22Rv1 (cell line): ENCODE measurements at regions not wholly inside any gene's neighbourhood (a gene's known extent, or its start where the extent isn't known, plus 50 kb on each side); places are given as distances from the start of the nearest gene placed in this dataset.

ENCODE experiments used
- ZFX ChIP-seq: fragments of 450-650 bp; IDR thresholded peaks from 2 replicates; pipeline ENCODE4 v1.6.1; 2017; ENCODE audit warnings: antibody characterized with exemption, borderline replicate concordance
- TF ChIP-seq, protein P1 (sequence below): fragments of 450-650 bp; IDR thresholded peaks from 2 replicates; pipeline ENCODE4 v1.5.1; 2017; ENCODE audit warnings: mild to moderate bottlenecking

DNA sequence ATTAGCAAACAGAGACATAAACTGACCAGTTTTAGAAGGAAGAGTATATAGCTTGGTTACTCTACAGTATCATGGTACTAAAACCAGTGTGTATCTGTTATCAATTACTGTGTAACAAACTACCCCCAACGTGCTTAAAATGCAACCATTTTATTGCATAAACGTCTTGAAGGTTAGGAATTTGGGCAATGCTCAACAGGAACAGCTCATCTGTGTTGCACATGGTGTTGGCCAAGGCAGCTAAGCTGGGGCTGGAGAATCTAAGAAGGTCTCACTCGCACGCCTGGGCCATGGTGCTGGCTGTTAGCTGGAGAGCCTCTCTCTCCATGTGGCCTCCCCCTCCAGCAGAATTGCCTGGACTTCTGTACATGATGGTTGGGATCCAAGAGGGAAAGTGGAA is 81.2 kb upstream of the THBS1 start:
- TF ChIP-seq, protein P1, sequence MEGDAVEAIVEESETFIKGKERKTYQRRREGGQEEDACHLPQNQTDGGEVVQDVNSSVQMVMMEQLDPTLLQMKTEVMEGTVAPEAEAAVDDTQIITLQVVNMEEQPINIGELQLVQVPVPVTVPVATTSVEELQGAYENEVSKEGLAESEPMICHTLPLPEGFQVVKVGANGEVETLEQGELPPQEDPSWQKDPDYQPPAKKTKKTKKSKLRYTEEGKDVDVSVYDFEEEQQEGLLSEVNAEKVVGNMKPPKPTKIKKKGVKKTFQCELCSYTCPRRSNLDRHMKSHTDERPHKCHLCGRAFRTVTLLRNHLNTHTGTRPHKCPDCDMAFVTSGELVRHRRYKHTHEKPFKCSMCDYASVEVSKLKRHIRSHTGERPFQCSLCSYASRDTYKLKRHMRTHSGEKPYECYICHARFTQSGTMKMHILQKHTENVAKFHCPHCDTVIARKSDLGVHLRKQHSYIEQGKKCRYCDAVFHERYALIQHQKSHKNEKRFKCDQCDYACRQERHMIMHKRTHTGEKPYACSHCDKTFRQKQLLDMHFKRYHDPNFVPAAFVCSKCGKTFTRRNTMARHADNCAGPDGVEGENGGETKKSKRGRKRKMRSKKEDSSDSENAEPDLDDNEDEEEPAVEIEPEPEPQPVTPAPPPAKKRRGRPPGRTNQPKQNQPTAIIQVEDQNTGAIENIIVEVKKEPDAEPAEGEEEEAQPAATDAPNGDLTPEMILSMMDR = no peak
- no peak for TF ChIP-seq ZFX
